HepG2 (cell line): ENCODE measurements at regions not wholly inside any gene's neighbourhood (a gene's known extent, or its start where the extent isn't known, plus 50 kb on each side); places are given as distances from the start of the nearest gene placed in this dataset.

Source experiments
- ARID3A ChIP-seq: IDR thresholded peaks from 2 replicates; pipeline ENCODE4 v1.6.1; 2012; ENCODE audit warnings: low read depth, low read length, improper control_type of control experiment
- ARNT2 ChIP-seq: sonication (generic); formaldehyde crosslinking; IDR thresholded peaks from 2 replicates; pipeline ENCODE4 v1.8.0; 2022; ENCODE audit warnings: mild to moderate bottlenecking, low read depth, missing genetic modification reagents, moderate library complexity
- E2F1 ChIP-seq: sonication (generic); formaldehyde crosslinking; IDR thresholded peaks from 2 replicates; pipeline ENCODE4 v1.5.0; 2020; ENCODE audit warnings: missing genetic modification reagents
- EED ChIP-seq: sonication (generic); formaldehyde crosslinking; IDR thresholded peaks from 2 replicates; pipeline ENCODE4 v1.5.0; 2020; ENCODE audit warnings: mild to moderate bottlenecking, missing genetic modification reagents
- EP300 ChIP-seq, 3 experiments: sonication (generic) in 1 of 3; formaldehyde crosslinking in 1 of 3; IDR thresholded peaks; 2 replicates each; pipeline versions ENCODE4 v1.5.1 to v1.6.1; 2011 to 2020; ENCODE audit warnings: low read depth in 2 of 3, low read length in 2 of 3, borderline replicate concordance in 1 of 3, improper control_type of control experiment in 1 of 3, mild to moderate bottlenecking in 1 of 3, missing genetic modification reagents in 1 of 3, moderate library complexity in 1 of 3
- FOSL2 ChIP-seq: sonication (generic); formaldehyde crosslinking; IDR thresholded peaks from 2 replicates; pipeline ENCODE4 v1.4.0; 2020; ENCODE audit warnings: missing genetic modification reagents
- HMGA1 ChIP-seq: sonication (generic); formaldehyde crosslinking; conservative IDR thresholded peaks from 2 replicates; pipeline ENCODE4 v1.4.0; 2020; ENCODE audit warnings: missing genetic modification reagents
- ZBTB33 ChIP-seq: sonication (generic); formaldehyde crosslinking; IDR thresholded peaks from 2 replicates; pipeline ENCODE4 v1.4.0; 2020; ENCODE audit warnings: missing genetic modification reagents
- ZBTB44 ChIP-seq: sonication (generic); formaldehyde crosslinking; IDR thresholded peaks from 2 replicates; pipeline ENCODE4 v1.4.0; 2020; ENCODE audit warnings: missing genetic modification reagents
- ZMYM3 ChIP-seq: sonication (generic); formaldehyde crosslinking; IDR thresholded peaks from 2 replicates; pipeline ENCODE4 v1.5.1; 2020; ENCODE audit warnings: mild to moderate bottlenecking, missing genetic modification reagents
- ZNF563 ChIP-seq: sonication (generic); formaldehyde crosslinking; IDR thresholded peaks from 2 replicates; pipeline ENCODE4 v1.8.0; 2022; ENCODE audit warnings: mild to moderate bottlenecking, moderate library complexity, missing genetic modification reagents
- ZNF644 ChIP-seq: IDR thresholded peaks from 2 replicates; pipeline ENCODE4 v1.6.1; 2016; ENCODE audit warnings: low read depth
- ZNF652 ChIP-seq: IDR thresholded peaks from 2 replicates; pipeline ENCODE4 v1.6.1; 2016; ENCODE audit warnings: low read depth, borderline replicate concordance
- ZNF687 ChIP-seq: sonication (generic); formaldehyde crosslinking; IDR thresholded peaks from 2 replicates; pipeline ENCODE4 v1.5.1; 2020; ENCODE audit warnings: mild to moderate bottlenecking, missing genetic modification reagents, moderate library complexity
- ZNF800 ChIP-seq: sonication (generic); formaldehyde crosslinking; IDR thresholded peaks from 2 replicates; pipeline ENCODE4 v1.4.0; 2020; ENCODE audit warnings: missing genetic modification reagents

- TF ChIP-seq ARID3A: no peak
- TF ChIP-seq ZNF563 (CRISPR knock-in tag): no peak
- peak; percentile 75 for TF ChIP-seq ZMYM3 (CRISPR knock-in tag)
- no peak for TF ChIP-seq HMGA1 (CRISPR knock-in tag)
- TF ChIP-seq ARNT2 (CRISPR knock-in tag): 0 out of 2 replicates have a peak, but pooled peaks have one; percentile 58
- TF ChIP-seq EED (CRISPR knock-in tag): no peak
- peak; percentile 71 to 88; a peak in 3 of 4 replicates for TF ChIP-seq EP300 (IDR thresholded peaks at IDR 0.05; ENCODE audit: low read depth in 2 of 2, low read length in 2 of 2)
- peak; percentile 46; the same call in 1 of the 2 replicates for TF ChIP-seq EP300 (CRISPR knock-in tag; IDR thresholded peaks at IDR 0.05; ENCODE audit: borderline replicate concordance)
- TF ChIP-seq ZNF687 (CRISPR knock-in tag): no peak
- no peak for TF ChIP-seq ZNF800 (CRISPR knock-in tag)
- TF ChIP-seq ZBTB33 (CRISPR knock-in tag): no peak
- TF ChIP-seq ZBTB44 (CRISPR knock-in tag): no peak
- peak; percentile 73 for TF ChIP-seq ZNF644
- TF ChIP-seq ZNF652 (CRISPR knock-in tag): no peak; the same call in 1 of the 2 replicates
- no peak for TF ChIP-seq E2F1 (CRISPR knock-in tag)
- peak; percentile 80 for TF ChIP-seq FOSL2
Observed at GRCh38 chr12:93243689-93244513, 133.8 kb upstream of the NUDT4 start (continued).
